ENCODE measurements at regions not wholly inside any gene's neighbourhood (a gene's known extent, or its start where the extent isn't known, plus 50 kb on each side); places are given as distances from the start of the nearest gene placed in this dataset.

- TF ChIP-seq, protein P1, sequence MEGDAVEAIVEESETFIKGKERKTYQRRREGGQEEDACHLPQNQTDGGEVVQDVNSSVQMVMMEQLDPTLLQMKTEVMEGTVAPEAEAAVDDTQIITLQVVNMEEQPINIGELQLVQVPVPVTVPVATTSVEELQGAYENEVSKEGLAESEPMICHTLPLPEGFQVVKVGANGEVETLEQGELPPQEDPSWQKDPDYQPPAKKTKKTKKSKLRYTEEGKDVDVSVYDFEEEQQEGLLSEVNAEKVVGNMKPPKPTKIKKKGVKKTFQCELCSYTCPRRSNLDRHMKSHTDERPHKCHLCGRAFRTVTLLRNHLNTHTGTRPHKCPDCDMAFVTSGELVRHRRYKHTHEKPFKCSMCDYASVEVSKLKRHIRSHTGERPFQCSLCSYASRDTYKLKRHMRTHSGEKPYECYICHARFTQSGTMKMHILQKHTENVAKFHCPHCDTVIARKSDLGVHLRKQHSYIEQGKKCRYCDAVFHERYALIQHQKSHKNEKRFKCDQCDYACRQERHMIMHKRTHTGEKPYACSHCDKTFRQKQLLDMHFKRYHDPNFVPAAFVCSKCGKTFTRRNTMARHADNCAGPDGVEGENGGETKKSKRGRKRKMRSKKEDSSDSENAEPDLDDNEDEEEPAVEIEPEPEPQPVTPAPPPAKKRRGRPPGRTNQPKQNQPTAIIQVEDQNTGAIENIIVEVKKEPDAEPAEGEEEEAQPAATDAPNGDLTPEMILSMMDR (conservative IDR thresholded peaks at IDR 0.05; ENCODE audit: low read depth, low read length), result no peak
- no peak for TF ChIP-seq EZH2 (IDR thresholded peaks at IDR 0.05; ENCODE audit: borderline replicate concordance, low read depth, low read length, poor library complexity, severe bottlenecking)
Observed at GRCh38 chr22:27122574-27122973, 465.2 kb downstream of the MIAT start.

Data from A673 (cell line).